Choroid plexus epithelial cell (primary cell): ENCODE measurements at regions not wholly inside any gene's neighbourhood (a gene's known extent, or its start where the extent isn't known, plus 50 kb on each side); places are given as distances from the start of the nearest gene placed in this dataset.
A peak's percentile ranks its signal among the peaks of the same experiment; 100 is the strongest.

Experiments
- DNase-seq: peaks from one replicate; pipeline ENCODE4 v3.0.0-alpha.2; 2010; ENCODE audit warnings: low read depth
- H3K4me3 ChIP-seq: 2 replicates; pipeline ENCODE4 v1.5.1; 2011; ENCODE audit warnings: low read depth, mild to moderate bottlenecking, control low read depth, low read length, moderate library complexity
- CTCF ChIP-seq: conservative IDR thresholded peaks from 2 replicates; pipeline ENCODE4 v1.5.1; 2011; ENCODE audit warnings: low read depth, mild to moderate bottlenecking, control low read depth, inconsistent platforms, low read length, moderate library complexity

GRCh38 chr1:201630582-201630981 is 91.7 kb downstream of the NAV1 start:
- no peak for DNase-seq
- no peak for TF ChIP-seq CTCF
- no peak overlapping the region for H3K4me3 ChIP-seq

GRCh38 chr1:201631037-201631436 is 92.1 kb downstream of the NAV1 start:
- no peak for TF ChIP-seq CTCF

GRCh38 chr1:201632364-201632952 is 93.5 kb downstream of the NAV1 start:
- TF ChIP-seq CTCF: no peak
- no peak overlapping the region for H3K4me3 ChIP-seq
- no peak for DNase-seq

More at GRCh38 chr1:201631037-201631436, 92.1 kb downstream of the NAV1 start:
- H3K4me3 ChIP-seq: no peak overlapping the region
- DNase-seq: no peak

- DNase-seq: no peak
- no peak overlapping the region for H3K4me3 ChIP-seq
- TF ChIP-seq CTCF: no peak
Observed at GRCh38 chr1:201633297-201633696, 94.4 kb downstream of the NAV1 start.

- H3K4me3 ChIP-seq: no peak overlapping the region
- TF ChIP-seq CTCF: no peak
Observed at GRCh38 chr1:201633811-201634210, 94.9 kb downstream of the NAV1 start.

GRCh38 chr1:201634261-201634660 is 95.3 kb downstream of the NAV1 start:
- no peak for DNase-seq
- TF ChIP-seq CTCF: no peak
- H3K4me3 ChIP-seq: no peak overlapping the region

More at GRCh38 chr1:201633811-201634210, 94.9 kb downstream of the NAV1 start:
- DNase-seq: peak; percentile 47

GRCh38 chr1:201636097-201636496 is 97.2 kb downstream of the NAV1 start:
- no peak for TF ChIP-seq CTCF
- no peak for DNase-seq
- no peak overlapping the region for H3K4me3 ChIP-seq
